Osteocyte (in vitro differentiated cells): ENCODE measurements at regions not wholly inside any gene's neighbourhood (a gene's known extent, or its start where the extent isn't known, plus 50 kb on each side); places are given as distances from the start of the nearest gene placed in this dataset.
"Not testable (repeated sequence)": the region's sequence is repeated elsewhere in the genome, so short reads cannot be mapped to it uniquely, and the experiment has no call there.

Source experiments
- DNase-seq: peaks from one replicate; pipeline ENCODE4 v3.0.0; 2021; ENCODE audit warnings: mixed read lengths; ENCODE audit not compliant: unreplicated experiment; ENCODE audit errors: extremely low spot score
- H3K27ac Mint-ChIP-seq: one replicate; pipeline ENCODE4 v1.8.0; 2021; ENCODE audit warnings: mild to moderate bottlenecking, mixed read lengths; ENCODE audit not compliant: unreplicated experiment
- H3K27me3 Mint-ChIP-seq: one replicate; pipeline ENCODE4 v1.8.0; 2021; ENCODE audit warnings: mixed read lengths; ENCODE audit not compliant: unreplicated experiment
- H3K36me3 Mint-ChIP-seq: one replicate; pipeline ENCODE4 v1.8.0; 2021; ENCODE audit warnings: mixed read lengths; ENCODE audit not compliant: unreplicated experiment
- H3K4me1 Mint-ChIP-seq: one replicate; pipeline ENCODE4 v1.8.0; 2021; ENCODE audit warnings: mixed read lengths; ENCODE audit not compliant: unreplicated experiment
- H3K4me3 Mint-ChIP-seq: one replicate; pipeline ENCODE4 v1.8.0; 2021; ENCODE audit warnings: mild to moderate bottlenecking, moderate library complexity, mixed read lengths; ENCODE audit not compliant: unreplicated experiment
- H3K9me3 Mint-ChIP-seq: one replicate; pipeline ENCODE4 v1.8.0; 2021; ENCODE audit warnings: mixed read lengths; ENCODE audit not compliant: unreplicated experiment
- CTCF ChIP-seq: fragments of 200-600 bp; sonication (generic); IDR thresholded peaks from 2 replicates; pipeline ENCODE4 v1.5.0; 2021; ENCODE audit warnings: antibody characterized with exemption, mild to moderate bottlenecking, moderate library complexity

DNA sequence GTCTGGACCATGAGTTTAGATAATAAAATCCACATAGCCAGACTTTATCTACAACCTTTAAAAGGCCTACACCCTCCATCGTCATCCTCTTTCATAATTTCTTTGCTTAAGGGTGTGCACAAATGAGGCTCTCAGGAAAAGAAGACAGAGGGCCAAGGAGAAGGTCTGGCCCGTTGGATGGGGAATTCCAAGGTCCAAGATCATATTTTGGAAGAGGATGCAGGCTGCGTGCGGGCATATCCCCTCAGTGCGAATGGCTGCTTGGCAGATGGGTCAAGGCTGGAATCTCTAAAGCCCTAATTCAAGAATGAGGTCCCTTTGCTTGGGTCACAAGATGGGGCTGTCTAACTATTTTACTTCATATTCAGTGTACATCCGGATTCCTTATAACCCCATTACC is 782.2 kb upstream of the NCAM2 start:
- no peak overlapping the region for H3K27ac Mint-ChIP-seq
- DNase-seq = no peak
- TF ChIP-seq CTCF = no peak
- no peak overlapping the region for H3K4me3 Mint-ChIP-seq
- peaks cover 14% of the 10 kb centered on the region for H3K9me3 Mint-ChIP-seq
- no peaks in the 10 kb centered on the region for H3K27me3 Mint-ChIP-seq
- H3K4me1 Mint-ChIP-seq = no peaks in the 10 kb centered on the region
- no peaks in the 10 kb centered on the region for H3K36me3 Mint-ChIP-seq

DNA sequence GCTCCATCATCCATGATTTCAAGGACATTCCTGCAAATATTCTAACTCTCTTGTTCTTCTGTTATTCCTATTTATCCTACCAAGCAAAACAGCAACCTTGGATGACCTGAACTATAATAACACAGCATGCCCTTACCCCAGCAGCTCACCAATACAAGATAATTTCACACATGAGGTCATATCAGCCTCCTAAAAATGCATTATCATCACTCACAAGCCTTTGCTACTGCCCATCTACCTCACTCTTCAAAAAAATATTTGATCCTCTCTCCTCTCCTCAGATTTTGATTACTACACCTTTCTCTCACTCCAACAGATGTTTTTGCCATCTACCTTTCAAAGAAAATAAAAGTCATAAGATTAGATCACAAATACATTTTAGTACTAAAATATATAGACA is 777.6 kb upstream of the NCAM2 start:
- no peaks in the 10 kb centered on the region for H3K27me3 Mint-ChIP-seq
- H3K4me3 Mint-ChIP-seq = no peak overlapping the region

GRCh38 chr21:20221981-20222380 is 776.2 kb upstream of the NCAM2 start:
- not testable (repeated sequence) for H3K36me3 Mint-ChIP-seq, DNase-seq, H3K27me3 Mint-ChIP-seq, H3K4me1 Mint-ChIP-seq, H3K4me3 Mint-ChIP-seq, H3K27ac Mint-ChIP-seq
- H3K9me3 Mint-ChIP-seq = peaks cover 19% of the 10 kb centered on the region

More for the DNA sequence above, 777.6 kb upstream of the NCAM2 start:
- Mint-ChIP-seq H3K9me3 (peaks cover 19% of the 10 kb centered on the region), H3K36me3 (no peaks in the 10 kb centered on the region), H3K27ac (no peak overlapping the region), H3K4me1 (no peaks in the 10 kb centered on the region)
- TF ChIP-seq CTCF = no peak
- no peak for DNase-seq

DNA sequence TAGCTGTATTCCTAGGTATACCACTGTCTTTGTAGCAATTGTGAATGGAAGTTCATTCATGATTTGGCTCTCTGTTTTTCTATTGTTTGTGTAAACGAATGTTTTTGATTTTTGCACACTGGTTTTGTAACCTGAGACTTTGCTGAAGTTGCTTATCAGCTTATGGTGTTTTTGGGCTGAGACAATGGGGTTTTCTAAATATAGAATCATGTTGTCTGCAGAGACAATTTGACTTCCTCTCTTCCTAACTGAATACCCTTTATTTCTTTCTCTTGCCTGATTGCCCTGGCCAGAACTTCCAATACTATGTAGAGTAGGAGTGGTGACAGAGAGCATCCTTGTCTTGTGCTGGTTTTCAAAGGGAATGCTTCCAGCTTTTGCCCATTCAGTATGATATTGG is 761.6 kb upstream of the NCAM2 start:
- H3K4me3 Mint-ChIP-seq, H3K36me3 Mint-ChIP-seq, H3K4me1 Mint-ChIP-seq, H3K27me3 Mint-ChIP-seq, DNase-seq, H3K27ac Mint-ChIP-seq: not testable (repeated sequence)
- peaks cover 60% of the 10 kb centered on the region for H3K9me3 Mint-ChIP-seq

DNA sequence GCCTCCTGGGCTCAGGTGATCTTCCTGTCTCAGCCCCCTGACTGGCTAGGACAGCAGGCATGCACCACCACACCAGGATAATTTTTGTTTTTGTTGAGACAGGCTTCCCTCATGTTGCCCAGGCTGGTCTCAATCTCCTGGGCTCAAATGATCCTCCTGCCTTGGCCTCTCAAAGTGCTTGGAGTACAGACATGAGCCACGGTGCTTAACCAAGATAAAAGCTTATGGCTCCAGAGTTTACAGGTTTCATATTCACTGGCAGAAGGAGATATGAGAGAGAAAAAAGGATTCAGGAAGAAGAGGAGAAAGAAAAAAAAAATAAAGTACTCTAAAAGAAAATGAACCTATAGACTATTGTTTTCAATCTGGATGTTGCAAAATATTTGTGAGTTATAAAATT is 748.8 kb upstream of the NCAM2 start:
- H3K27ac Mint-ChIP-seq = no peak overlapping the region
- no peaks in the 10 kb centered on the region for H3K36me3 Mint-ChIP-seq
- no peaks in the 10 kb centered on the region for H3K4me1 Mint-ChIP-seq
- no peaks in the 10 kb centered on the region for H3K27me3 Mint-ChIP-seq
- H3K4me3 Mint-ChIP-seq = no peak overlapping the region
- peaks cover 3% of the 10 kb centered on the region for H3K9me3 Mint-ChIP-seq
- DNase-seq = no peak
- TF ChIP-seq CTCF = no peak

DNA sequence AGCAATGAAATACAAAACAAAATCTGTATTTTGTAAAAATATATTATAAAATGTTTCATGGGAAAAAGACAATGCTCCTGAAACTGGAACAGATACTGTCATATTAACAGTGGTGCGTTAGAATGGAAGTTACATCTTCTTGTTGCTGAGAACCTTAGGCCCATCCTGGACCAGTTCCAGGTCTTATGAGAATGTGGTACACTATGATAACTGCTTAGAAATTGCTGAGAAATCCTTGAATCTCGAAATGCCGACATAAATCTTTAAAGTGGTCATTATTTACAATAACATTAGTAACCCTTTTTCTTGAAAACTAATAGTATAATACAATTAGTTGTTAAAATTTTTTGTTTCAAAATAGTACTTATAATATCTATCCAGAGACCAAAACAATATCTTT is 747.9 kb upstream of the NCAM2 start:
- Mint-ChIP-seq H3K27me3 (no peaks in the 10 kb centered on the region), H3K4me1 (no peaks in the 10 kb centered on the region), H3K4me3 (no peak overlapping the region), H3K27ac (no peak overlapping the region), H3K36me3 (no peaks in the 10 kb centered on the region), H3K9me3 (peaks cover 3% of the 10 kb centered on the region)
- no peak for TF ChIP-seq CTCF
- no peak for DNase-seq
